HUES48 (cell line): ENCODE measurements at regions not wholly inside any gene's neighbourhood (a gene's known extent, or its start where the extent isn't known, plus 50 kb on each side); places are given as distances from the start of the nearest gene placed in this dataset.

Source experiments
- H3K27ac ChIP-seq: one replicate; pipeline ENCODE4 v1.7.0; 2013; ENCODE audit warnings: low read depth, low read length, inconsistent platforms
- H3K27me3 ChIP-seq: 2 replicates; pipeline ENCODE4 v1.6.1; 2013; ENCODE audit warnings: mild to moderate bottlenecking, low read length; ENCODE audit not compliant: control insufficient read depth, insufficient read depth
- H3K36me3 ChIP-seq: 2 replicates; pipeline ENCODE4 v1.6.1; 2013; ENCODE audit warnings: low read length; ENCODE audit not compliant: control insufficient read depth, insufficient read depth
- H3K4me1 ChIP-seq: 2 replicates; pipeline ENCODE4 v1.6.1; 2013; ENCODE audit warnings: mild to moderate bottlenecking, low read length; ENCODE audit not compliant: control insufficient read depth, insufficient read depth
- H3K4me3 ChIP-seq: 2 replicates; pipeline ENCODE4 v1.5.1; 2013; ENCODE audit warnings: mild to moderate bottlenecking, low read depth, low read length
- H3K9ac ChIP-seq: 2 replicates; pipeline ENCODE4 v1.6.1; 2013; ENCODE audit warnings: mild to moderate bottlenecking, low read depth, low read length, moderate library complexity
- H3K9me3 ChIP-seq: 2 replicates; pipeline ENCODE4 v1.6.1; 2013; ENCODE audit warnings: low read length; ENCODE audit not compliant: control insufficient read depth, insufficient read depth

- no peaks in the 10 kb centered on the region for H3K9me3 ChIP-seq
- no peak overlapping the region for H3K27ac ChIP-seq
- peaks cover 10% of the 10 kb centered on the region; the same call in 1 of the 2 replicates for H3K4me1 ChIP-seq
- no peaks in the 10 kb centered on the region for H3K27me3 ChIP-seq
- H3K36me3 ChIP-seq, result no peaks in the 10 kb centered on the region
- no peak overlapping the region for H3K9ac ChIP-seq
- H3K4me3 ChIP-seq, result no peak overlapping the region
Measured at GRCh38 chr4:184309241-184310170, 91.8 kb upstream of the ENPP6 start.

DNA sequence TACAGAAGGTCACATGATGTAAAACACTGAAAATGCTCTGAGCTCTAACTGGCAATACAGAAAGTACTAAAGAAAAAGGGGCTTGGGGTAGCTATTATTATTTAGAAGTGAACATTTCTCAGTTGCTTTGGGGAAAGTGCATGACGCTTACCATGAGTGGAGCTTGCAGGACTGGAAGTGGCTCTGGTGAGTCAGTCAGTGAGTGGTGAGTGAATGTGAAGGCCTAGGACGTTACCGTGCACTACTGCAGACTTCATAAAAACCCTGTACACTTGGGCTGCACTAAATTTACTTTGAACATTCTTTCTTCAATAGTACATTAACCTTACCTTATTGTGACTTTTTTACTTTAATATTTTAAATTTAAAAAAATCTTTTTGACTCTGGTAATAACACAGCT, 89.3 kb upstream of the ENPP6 start:
- Histone ChIP-seq H3K9me3 (no peaks in the 10 kb centered on the region), H3K27ac (no peak overlapping the region), H3K9ac (no peak overlapping the region), H3K36me3 (no peaks in the 10 kb centered on the region), H3K27me3 (no peaks in the 10 kb centered on the region), H3K4me3 (no peak overlapping the region), H3K4me1 (0 out of 2 replicates have a peak, but pooled peaks cover under 1% of the 10 kb centered on the region)

DNA sequence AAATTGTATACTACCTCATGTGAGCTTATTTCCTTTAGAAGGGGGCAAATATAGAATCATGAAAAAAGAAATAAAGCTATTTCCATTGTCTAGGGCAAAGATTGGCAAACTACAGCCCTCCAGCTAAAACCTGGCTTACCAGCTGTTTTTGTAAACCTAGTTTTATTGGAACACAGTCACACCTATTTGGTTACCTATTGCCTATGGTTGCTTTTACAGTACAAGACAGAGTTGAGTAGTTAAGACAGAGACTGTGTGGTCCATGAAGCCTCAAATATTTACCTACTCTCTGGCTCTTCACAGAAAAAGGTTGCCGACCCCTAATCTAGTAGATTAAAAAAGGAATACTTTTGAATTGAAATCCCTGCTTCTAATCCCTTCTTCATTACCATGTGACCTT, 88.8 kb upstream of the ENPP6 start:
- no peaks in the 10 kb centered on the region for H3K4me1 ChIP-seq
- no peaks in the 10 kb centered on the region for H3K9me3 ChIP-seq
- no peaks in the 10 kb centered on the region for H3K36me3 ChIP-seq
- H3K9ac ChIP-seq, result no peak overlapping the region
- H3K4me3 ChIP-seq, result no peak overlapping the region
- H3K27ac ChIP-seq, result no peak overlapping the region
- no peaks in the 10 kb centered on the region for H3K27me3 ChIP-seq

DNA sequence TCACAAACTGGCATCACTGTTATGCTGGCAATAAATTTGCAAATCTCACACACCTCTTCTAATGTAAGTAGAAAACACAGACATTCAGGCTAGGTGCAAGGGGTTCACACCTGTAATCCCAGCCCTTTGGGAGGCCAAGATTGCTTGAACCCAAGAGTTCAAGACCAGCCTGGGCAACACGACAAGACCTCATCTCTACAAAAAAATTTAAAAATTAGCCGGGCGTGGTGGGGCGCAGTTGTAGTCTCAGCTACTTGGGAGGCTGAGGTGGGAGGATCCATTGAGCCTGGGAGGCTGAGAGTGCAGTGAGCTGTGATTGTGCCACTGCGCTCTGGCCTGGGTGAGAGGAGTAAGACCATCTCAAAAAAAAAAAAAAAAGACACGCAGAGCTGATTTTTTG, 83.1 kb upstream of the ENPP6 start:
- Histone ChIP-seq H3K4me1 (no peaks in the 10 kb centered on the region), H3K27me3 (no peaks in the 10 kb centered on the region), H3K36me3 (no peaks in the 10 kb centered on the region), H3K9me3 (no peaks in the 10 kb centered on the region), H3K27ac (no peak overlapping the region), H3K4me3 (no peak overlapping the region), H3K9ac (no peak overlapping the region)

GRCh38 chr4:184298254-184298653, 80.6 kb upstream of the ENPP6 start:
- Histone ChIP-seq H3K4me1 (no peaks in the 10 kb centered on the region), H3K9me3 (0 out of 2 replicates have a peak, but pooled peaks cover 2% of the 10 kb centered on the region), H3K36me3 (no peaks in the 10 kb centered on the region), H3K9ac (no peak overlapping the region), H3K4me3 (no peak overlapping the region), H3K27ac (no peak overlapping the region), H3K27me3 (no peaks in the 10 kb centered on the region)

DNA sequence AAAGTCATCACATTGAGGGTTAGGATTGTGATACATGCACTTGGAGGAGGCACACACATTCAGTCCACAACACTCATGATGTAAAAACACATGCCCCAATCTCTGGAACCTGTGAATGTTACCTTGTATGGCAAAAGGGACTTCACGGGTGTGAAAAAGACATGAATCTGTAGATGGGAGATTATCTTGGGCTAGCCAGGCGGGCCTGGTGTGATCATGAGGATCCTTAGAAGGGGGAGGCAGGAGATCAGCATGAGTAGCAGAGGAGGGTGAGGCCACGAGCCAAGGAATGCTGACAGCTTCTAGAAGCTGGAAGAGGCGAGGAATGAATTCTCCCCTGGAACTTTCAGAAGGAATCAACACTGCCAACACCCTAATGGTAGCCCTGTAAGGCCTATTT, 77.5 kb upstream of the ENPP6 start:
- 0 out of 2 replicates have a peak, but pooled peaks cover 2% of the 10 kb centered on the region for H3K9me3 ChIP-seq
- no peaks in the 10 kb centered on the region for H3K27me3 ChIP-seq
- H3K27ac ChIP-seq, result no peak overlapping the region
- H3K36me3 ChIP-seq, result no peaks in the 10 kb centered on the region
- H3K4me3 ChIP-seq, result no peak overlapping the region
- H3K4me1 ChIP-seq, result no peaks in the 10 kb centered on the region
- H3K9ac ChIP-seq, result no peak overlapping the region

DNA sequence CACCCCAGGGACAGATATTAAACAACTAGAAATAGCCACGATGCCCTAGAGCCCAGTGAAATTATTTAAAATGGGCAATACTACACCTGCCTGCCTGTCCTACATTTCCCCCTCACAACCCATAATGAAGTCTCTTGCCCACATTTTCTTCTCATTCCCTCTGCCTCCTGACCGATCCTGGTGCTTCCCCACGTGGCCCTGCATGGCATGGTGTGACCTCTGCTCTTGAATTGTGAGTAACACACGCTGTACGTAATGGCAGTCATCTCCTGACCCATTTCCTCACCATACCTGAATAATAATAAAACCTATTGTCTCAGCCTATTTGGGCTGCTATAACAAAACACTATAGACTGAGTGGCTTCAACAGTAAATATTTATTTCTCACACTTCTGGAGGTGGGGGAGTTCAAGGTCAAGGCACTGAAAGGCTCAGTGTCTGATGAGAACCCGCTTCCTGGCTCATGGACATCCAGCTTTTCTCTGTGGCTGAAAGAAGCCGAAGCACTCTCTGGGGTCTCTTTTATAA, 77.0 kb upstream of the ENPP6 start:
- Histone ChIP-seq H3K4me3 (no peak overlapping the region), H3K27me3 (no peaks in the 10 kb centered on the region), H3K27ac (no peak overlapping the region), H3K36me3 (no peaks in the 10 kb centered on the region), H3K9me3 (0 out of 2 replicates have a peak, but pooled peaks cover 2% of the 10 kb centered on the region), H3K9ac (no peak overlapping the region), H3K4me1 (no peaks in the 10 kb centered on the region)

DNA sequence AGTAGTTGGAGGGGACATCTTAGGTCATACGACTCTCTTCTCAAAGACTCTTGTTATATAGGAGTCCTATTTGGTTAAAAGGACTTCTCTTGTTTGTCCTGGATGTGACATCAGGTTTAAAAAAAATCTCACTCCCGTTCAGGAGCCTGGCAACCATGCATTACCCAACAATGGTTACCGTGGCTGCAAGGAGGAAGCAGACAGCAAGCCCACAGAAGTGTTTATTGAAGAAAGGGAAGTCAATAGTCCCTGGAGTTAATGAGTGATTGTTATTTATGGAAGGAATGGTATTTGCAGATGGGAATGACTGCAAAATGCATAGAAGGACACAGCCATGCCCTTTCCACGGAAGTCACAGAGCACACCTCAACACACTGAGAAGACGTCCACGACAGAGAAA, 75.9 kb upstream of the ENPP6 start:
- Histone ChIP-seq H3K4me3 (no peak overlapping the region), H3K27ac (no peak overlapping the region), H3K27me3 (no peaks in the 10 kb centered on the region), H3K9me3 (0 out of 2 replicates have a peak, but pooled peaks cover 2% of the 10 kb centered on the region), H3K4me1 (peaks cover 5% of the 10 kb centered on the region; the same call in 1 of the 2 replicates), H3K9ac (no peak overlapping the region), H3K36me3 (no peaks in the 10 kb centered on the region)

DNA sequence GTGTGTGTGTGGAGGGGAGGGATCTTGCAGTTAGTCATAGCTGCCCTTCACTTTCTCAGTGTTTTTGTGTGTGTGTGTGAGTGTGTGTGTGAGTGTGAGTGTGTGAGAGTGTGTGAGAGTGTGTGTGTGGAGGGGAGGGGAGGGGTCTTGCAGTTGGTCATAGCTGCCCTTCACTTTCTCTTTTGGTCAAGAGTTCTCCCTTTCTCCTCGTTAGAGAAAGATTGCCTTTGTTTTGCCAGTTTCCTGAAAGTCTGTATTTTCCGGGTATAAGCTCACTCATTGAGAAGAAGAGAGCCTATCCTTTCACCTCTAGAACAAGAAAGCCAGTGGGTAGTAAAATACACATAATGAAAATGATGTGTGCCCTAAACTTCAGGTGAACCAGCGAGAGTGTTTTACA, 75.2 kb upstream of the ENPP6 start:
- H3K9ac ChIP-seq, result no peak overlapping the region

DNA sequence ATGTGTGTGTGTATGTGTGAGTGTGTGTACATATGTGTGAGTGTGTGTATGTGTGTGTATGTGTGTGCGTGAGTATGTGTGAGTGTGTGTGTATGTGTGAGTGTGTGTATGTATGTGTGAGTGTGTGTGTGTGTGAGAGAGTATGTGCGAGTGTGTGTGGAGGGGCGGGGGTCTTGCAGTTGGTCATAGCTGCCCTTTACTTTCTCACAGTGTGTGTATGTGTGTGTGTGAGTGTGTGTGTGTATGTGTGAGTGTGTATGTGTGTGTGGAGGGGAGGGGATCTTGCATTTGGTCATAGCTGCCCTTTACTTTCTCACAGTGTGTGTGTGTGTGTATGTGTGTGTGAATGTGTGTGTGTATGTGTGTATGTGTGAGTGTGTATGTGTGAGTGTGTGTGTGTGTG, 74.8 kb upstream of the ENPP6 start:
- Histone ChIP-seq H3K36me3 (no peaks in the 10 kb centered on the region), H3K9ac (no peak overlapping the region), H3K4me1 (peaks cover 16% of the 10 kb centered on the region), H3K4me3 (no peak overlapping the region), H3K27me3 (no peaks in the 10 kb centered on the region), H3K9me3 (0 out of 2 replicates have a peak, but pooled peaks cover 2% of the 10 kb centered on the region), H3K27ac (no peak overlapping the region)

More for the DNA sequence above, 75.2 kb upstream of the ENPP6 start:
- Histone ChIP-seq H3K27me3 (no peaks in the 10 kb centered on the region), H3K27ac (no peak overlapping the region), H3K36me3 (no peaks in the 10 kb centered on the region), H3K4me1 (peaks cover 12% of the 10 kb centered on the region), H3K4me3 (no peak overlapping the region), H3K9me3 (0 out of 2 replicates have a peak, but pooled peaks cover 2% of the 10 kb centered on the region)

DNA sequence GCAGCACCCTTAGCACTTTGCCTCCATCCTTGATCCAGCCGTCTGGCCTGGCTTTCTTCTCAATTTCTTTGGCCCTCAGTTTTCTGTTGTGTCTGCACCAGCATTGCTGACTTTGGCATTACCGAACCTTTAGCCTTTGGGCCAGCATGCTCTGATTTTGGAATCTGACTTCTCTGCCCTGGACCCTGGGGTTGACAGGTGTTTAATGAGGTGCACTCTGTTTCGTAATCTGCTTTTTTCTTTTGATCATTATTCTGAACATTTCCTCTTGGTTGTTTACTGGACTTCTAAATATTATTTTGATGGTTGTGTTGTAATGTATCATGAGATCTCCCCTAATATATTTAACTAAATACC, 71.5 kb upstream of the ENPP6 start:
- H3K27me3 ChIP-seq, result no peaks in the 10 kb centered on the region
- H3K4me1 ChIP-seq, result peaks cover 16% of the 10 kb centered on the region
- no peak overlapping the region for H3K9ac ChIP-seq
- no peak overlapping the region for H3K27ac ChIP-seq
- H3K4me3 ChIP-seq, result no peak overlapping the region
- H3K9me3 ChIP-seq, result no peaks in the 10 kb centered on the region
- H3K36me3 ChIP-seq, result no peaks in the 10 kb centered on the region
